ENCODE measurements at regions not wholly inside any gene's neighbourhood (a gene's known extent, or its start where the extent isn't known, plus 50 kb on each side); places are given as distances from the start of the nearest gene placed in this dataset.

DNA sequence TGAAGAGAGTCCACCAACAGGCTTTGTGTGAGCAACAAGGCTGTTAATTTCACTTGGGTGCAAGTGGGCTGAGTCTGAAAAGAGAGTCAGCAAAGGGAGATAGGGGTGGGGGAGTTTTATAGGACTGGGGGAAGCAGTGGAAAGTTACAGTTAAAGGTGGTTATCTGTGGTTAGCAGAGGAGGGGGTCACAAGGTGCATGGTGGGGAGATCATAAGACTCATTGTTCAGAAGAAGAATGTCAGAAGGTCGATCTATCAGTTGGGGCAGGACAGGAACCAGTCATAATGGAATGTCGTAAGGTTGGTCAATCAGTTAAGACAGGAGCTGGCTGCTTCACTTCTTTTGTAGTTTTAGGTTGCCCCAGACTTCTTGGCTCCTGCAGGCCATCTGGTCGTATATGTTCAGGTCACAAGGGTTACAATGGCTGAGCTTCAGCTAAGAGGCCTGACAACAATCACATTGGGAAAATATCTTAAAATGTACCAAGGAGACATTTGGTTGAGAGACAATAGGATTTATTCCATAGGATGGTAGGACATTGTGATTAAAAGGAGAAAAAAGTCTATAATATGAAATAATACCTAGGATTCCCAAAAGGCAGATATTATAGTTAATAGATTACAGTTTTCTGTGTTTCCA is 356.4 kb downstream of the ANKRD7 start:
- DNase-seq: no peak

DNA sequence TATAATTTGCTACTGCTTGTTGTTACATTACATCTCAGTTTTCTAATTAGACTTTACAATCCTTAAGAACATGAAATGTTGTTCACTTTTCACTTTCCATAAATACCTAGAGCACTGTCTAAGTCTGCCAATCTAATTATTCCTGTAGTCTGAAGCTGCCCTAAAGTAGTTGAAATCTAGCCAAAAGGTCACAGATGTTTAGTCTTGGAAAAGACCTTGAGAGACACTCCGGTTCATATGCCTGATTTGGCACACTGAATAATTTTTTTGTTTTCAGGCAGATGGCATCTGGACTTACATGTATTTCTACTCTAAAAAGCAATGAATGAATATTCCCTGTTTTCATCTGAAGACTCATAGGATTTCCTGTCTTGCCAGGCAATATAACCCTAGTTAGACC is 359.1 kb downstream of the ANKRD7 start:
- no peak for DNase-seq

DNA sequence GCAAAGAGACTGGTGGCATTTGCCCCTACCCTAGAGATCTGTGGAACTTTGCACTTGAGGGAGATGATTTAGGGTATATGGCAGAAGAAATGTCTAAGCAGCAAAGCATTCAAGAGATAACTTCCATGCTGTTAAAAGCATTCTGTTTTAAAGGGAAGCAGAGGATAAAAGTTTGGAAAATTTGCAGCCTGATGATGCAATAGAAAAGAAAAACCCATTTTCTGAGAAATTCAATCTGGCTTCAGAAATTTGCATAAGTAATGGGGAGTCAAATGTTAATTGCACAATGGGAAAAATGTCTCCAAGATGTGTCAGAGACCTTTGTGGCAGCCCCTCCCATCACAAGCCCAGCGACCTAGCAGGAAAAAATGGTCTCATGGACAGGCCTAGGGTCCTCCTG is 361.7 kb downstream of the ANKRD7 start:
- no peak for DNase-seq

DNA sequence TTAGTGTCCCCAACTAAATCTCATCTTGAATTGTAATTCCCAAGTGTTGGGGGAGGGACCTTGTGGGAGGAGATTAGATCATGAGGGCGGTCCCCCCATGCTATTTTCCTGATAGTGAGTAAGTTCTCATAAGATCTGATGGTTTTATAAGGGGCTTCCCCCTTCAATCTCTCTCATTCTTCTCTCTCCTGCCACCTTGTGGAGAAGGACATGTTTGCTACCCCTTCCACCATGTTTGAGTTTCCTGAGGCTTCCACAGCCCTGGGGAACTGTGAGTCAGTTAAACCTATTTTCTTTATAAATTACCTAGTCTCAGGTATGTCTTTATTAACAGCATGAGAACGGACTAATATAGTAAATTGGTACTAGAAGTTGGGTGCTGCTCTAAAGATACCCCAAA is 365.6 kb downstream of the ANKRD7 start:
- DNase-seq: no peak

DNA sequence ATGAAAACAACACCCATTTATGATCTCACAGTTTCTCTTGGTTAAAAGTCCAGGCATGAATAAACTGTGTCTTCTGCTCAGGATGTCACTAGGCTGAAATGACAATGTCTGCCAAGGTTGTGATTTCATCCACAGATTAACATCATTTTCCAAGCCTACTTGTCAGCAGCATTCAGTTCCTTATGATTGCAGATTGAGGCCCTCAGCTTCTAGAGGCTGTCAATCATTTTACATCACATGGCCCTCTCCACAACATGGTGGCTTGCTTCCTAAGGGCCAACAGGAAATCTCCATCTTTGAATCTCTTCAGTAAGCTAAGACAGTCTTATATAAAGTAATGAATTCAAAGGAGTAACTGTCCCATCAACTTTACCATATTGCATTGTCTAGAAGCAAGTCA is 377.6 kb downstream of the ANKRD7 start:
- DNase-seq: no peak

DNA sequence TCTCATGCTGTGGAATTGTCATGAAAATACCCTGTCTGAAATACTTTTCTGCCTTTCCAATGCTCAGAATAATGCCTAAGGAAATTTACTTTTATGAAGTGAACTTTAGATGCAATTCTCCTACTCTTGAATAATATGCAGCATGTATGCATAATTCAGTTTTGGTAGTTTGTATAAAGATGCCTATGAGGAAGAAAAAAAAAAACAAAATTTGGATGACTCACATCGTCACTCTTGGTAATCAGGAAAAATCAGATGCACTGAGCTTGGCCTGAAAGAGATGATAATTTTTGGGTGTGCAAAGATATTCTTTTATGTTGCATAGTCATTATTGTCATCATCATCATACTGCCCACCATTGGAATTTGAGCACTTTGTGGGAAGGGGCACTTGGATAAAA is 382.1 kb downstream of the ANKRD7 start:
- no peak for DNase-seq

DNA sequence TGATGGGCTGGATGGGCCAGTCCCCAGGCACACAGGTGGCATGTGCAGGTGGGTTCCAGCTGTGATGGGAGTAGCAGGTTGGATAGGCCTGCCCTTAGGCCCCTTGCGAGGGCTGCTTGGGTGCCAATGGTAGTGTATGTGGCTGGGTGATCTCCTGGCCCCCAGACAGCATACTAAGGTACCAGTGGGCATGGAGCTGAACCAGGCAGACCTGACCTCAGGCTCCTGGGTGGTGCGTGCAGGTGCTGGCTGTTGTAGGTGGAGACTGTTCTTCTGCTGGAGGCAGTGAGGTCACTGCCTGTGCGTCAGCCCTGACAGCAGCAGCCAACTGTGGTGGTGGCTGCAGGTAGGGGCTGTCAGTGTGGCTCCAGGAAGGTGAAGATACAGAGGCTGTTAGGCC is 384.7 kb downstream of the ANKRD7 start:
- DNase-seq: no peak

DNA sequence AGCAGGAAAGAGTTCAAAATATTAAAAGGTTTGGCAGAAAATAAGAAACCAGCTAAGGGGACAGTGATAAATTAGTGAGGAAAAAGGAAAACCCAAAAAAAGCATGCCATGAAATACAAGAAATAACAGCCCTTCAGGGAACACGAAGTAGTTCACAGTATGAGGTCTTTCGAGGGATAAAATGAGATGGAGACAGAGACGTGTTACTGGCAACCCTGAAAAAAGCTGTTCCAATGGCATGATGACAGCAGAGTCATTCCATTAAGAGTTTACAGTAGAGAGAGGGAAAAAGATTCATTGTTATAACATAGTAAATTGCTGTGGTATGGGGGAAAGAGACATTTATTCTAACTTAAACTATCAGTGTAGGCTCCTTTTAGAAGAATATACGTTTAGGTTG is 391.2 kb downstream of the ANKRD7 start:
- DNase-seq: no peak

DNA sequence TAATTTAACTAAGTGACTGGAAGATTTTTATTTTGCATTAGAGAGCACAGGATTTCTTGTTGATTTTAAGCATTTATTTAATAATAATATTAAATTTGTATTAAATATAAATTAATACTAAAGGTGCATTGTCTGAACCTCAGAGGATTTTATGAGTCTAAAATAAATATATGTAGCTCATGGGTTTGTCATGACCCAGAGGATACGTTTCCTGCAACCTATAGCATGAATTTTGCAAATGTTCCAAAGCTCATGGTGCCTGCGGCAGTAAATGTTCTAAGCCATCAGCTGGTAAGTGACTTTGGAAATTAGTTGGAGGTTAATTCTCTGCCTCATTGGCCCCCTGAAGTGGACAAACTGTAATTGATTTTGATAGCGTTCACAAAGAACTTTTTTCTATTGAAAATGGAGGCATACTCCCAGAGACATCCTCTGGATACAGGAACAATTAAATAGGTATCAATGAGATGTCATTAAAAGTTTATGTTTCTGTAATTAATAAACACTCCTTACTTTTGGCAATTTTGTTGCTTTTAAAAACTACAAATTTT is 397.4 kb downstream of the ANKRD7 start:
- no peak for DNase-seq

DNA sequence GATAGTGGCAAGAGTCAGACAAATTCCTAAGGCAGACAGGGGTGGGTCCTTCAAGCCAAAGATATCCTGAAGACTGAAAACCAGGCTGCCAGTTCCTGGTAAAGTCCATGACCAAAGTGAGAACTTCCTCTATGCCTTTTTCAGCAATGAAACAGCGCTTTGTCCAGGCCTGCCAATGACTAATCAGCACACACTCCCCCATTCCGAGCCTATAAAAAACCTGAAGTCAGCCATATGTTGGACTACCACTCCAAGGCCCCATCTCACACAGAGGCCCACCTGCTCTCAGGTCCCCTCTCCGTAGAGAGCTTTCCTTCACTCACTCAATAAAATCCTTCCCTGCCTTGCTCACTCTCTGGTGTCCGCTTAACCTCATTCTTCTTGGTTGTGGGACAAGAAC is 402.2 kb downstream of the ANKRD7 start:
- DNase-seq: no peak

DNA sequence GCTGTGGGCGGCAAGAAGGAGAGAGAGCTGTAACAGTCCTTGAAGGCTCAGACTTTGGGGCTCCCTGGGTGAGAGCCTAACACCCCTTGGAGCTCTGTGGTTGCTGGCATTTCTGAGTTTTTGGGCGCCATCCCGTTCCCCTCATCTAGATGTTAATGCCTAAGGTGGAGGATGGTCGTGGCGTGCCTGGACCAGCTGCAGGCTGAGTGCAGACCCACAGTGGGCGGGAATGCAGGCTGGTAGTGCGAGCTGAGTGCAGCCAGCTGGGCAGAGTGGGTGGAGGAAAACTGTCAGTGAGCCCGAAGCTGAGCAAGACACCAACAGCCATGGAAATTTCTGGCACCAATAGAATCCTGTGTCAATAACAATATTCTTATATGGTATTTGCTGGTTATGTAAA is 403.0 kb downstream of the ANKRD7 start:
- no peak for DNase-seq

DNA sequence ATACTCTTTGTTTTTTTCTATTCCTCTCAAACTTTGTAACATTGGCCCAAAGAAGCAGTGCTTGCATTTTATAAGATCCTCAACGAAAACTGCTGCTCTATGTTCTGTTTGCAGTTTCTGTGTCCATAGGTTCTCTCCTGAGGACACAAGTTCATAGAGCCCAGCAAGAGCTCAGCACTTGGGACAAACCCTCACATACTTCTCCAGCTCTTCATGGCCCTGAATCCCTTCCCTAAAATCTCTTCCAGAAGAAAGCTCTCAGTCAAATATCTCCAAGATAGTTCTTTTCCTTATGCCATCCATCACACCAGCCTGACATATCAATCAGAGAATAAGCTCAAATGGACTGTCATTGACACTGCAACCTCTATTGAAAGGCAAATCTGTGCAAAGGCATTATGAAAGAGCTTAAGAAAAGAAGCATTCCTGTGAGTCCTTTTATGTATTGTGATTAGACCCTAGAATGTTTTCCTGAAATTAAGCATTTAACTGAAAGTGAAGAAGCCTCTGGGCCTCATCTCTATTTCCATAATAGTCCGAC is 405.5 kb downstream of the ANKRD7 start:
- DNase-seq: no peak

DNA sequence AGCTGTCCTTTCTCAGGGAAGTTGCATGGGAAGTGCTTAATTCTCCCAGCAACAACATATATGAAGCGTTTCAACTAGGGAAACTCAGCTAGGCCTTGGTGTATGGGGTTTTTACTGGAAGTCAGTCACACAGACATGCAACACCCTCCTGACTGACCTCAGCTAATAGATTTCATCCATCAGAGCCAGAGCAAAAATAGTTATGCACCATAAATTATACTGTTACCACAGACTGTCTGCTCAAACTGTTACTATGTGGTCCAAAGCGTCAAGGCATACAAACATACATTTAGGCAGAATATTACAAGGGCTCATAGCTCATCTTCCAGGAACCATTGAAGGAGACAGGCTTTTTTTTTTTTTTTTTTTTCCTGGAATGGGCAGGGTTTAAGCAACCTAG is 417.9 kb downstream of the ANKRD7 start:
- no peak for DNase-seq

DNA sequence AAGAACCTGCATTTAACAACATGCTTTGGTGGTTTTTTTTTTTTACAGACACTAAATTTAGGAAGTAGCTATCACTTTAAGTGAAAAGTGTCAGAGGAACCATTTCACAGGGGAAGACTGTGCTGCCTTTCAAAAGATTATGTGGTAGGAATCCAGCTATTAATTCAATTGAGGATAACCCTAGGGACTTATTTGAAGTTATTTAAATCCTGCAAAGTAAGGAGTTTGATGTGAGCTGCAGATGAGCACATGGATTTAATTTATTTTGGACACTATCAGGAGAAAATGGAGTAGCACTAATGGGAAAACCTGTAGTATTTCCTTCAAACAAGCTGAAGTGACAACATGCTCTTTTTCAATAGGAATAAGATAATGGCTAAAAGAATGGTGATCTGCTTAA is 419.8 kb downstream of the ANKRD7 start:
- DNase-seq: no peak

DNA sequence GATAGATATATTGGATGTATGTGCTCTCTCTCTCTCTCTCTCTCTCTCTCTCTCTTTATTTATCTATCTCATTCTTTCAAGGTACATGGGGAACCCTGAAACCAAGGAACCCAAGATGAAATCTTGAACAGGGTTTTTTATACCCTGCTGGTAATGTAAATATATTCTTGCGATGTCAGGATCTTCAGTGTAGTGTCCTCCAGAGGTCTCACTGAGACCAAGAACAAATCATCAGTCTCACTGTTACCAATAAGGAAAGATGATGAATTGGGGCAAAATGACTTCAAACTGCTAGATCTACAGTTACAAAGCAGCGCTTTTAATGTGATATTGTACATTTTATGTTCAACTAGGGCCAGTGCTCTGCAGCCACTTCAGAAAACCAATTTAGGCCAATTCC is 423.5 kb downstream of the ANKRD7 start:
- no peak for DNase-seq

DNA sequence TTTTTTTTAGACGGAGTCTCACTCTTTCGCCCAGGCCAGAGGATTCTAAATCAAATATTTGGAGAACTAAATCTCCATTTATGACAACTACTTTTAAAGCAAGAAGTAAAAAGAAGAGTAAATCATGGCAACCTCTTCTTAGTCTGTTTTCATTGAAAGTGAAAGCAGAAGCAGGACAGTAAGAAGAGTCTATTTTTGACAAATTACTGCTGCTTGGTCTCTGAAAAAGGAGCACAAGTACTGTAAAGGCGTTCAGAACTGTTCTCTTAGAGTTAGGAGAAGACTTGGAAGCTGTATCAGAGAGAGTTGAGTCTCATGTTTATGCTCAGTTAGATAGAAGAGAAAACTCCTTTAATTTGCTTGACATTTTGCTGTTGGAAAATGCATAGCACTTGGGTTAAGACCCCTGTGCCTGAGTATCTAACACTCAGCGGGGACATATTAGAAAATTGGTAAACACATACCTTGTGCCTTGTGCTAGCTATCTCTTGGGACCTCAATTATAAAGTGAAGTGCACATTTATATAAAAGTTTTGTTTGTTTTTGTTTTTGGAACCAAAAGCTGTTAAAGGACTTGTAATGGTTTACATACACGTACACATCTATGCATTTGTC is 433.0 kb downstream of the ANKRD7 start:
- DNase-seq: no peak

DNA sequence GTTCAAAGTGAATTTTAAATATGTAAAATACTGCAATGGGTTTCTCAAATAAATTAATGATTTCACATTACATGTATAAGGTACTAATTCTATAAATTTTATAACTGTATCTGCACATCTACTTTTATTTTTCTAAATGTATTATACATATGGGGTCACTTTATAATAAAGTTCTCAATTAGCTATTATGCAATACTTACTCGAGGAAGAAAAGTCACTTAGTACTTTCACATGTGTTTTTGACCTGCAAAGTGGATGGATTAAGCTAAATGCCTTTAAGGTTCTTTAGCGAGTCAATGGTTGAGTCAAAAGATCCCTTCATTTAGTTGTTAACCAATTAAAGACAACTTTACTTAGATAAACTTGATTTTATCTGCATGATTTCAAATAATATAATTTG is 437.8 kb downstream of the ANKRD7 start:
- DNase-seq: no peak

DNA sequence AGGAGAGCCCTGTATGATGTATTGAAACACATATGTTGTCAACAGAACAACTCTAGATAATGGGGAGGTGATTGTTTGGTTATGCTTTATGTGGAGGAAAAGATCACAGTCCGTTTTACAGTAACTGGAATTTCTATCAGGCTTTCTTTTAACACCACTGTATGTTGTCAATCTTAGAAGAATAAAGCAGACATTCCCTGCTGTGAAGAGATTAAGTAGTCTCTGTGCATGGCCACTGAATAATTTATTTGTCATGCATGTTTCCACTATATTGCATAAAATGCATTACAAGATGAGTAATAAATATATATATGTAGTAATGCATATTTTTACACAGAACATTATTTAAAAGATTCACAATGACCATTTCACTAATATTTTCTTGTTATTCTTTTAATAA is 440.0 kb downstream of the ANKRD7 start:
- DNase-seq: no peak

DNA sequence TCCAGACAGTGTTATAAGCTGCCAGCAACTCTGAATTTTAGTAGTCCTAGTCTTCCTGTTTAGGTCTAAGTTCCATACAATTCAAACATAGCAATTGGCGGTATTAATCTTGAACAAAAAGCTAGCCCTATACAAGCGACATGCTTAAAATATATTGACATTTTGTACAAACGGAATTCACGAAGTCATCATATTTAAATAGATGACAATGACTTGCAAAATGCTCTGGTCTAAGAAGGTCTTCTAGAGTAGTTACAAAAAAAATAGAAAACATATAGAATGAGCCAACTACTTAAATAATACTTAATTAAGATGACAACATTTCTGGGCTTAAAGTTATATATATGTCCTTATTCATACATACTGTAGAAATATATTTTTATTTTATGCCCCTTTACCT is 446.6 kb downstream of the ANKRD7 start:
- DNase-seq: no peak

DNA sequence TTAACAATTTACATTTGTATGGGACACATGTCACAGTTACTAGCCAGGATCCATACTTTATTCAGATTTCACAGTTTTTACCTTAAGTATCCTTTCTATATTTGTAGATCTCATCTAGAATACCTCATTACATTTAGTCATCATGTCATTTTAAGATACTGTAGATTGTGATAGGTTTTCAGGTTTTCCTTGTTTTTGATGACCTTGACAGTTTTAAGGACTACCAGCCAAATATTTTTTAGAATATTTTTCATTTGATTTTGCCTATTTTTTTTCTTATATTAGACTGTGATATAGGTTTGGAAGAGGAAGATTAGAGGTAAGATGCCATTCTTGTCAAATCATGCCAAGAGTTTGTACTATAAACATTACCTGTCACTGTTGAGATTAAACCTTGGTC is 460.3 kb downstream of the ANKRD7 start:
- DNase-seq: no peak

DNA sequence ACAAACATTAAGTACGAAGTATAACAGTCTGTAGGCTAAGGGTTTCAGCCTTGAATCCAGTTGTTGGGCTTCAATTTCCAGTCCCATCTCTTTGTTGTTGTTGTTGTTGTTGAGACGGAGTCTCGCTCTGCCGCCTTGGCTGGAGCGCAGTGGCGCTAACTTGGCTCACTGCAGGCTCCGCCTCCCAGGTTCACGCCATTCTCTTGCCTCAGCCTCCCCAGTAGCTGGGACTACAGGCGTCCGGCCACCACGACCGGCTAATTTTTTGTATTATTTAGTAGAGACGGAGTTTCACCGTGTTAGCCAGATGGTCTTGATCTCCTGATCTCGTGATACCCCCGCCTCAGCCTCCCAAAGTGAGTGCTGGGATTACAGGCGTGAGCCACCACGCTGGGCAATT is 464.9 kb downstream of the ANKRD7 start:
- no peak for DNase-seq

DNA sequence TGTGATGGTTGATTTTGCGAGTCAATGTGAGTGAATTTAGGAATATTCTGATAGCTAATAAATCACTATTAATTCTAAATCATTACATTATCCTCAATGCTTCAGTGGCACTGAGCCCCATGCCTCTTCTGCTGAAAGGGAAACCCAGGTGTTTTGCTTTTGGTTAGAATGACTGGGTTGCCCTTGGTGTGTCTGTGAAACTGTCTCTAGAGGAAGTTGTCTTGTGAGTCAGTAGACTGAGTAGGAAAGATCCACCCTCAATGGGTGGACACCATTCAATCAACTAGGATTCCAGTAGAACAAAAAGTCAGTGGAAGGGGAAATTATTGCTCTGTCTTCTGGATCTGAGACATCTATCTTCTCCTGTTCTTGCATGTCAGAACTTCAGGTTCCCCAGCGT is 472.4 kb downstream of the ANKRD7 start:
- no peak for DNase-seq

DNA sequence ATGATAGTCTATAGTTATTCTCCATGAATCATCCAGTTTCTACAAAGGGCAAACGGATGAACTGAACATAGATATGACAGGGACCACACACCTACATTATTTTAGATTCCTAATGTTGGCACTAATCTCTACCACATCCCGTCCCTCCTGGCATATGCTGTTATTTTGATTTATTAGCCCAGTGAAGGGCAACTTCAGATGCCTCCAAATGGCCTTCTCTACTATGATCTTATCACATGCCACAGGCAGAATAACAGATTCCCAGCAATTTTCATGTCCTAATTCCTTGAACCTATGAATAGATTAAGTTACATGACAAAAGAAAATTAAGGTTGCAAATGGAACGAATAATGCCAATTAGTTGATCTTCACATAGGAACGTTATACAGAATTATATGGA is 474.7 kb downstream of the ANKRD7 start:
- no peak for DNase-seq

DNA sequence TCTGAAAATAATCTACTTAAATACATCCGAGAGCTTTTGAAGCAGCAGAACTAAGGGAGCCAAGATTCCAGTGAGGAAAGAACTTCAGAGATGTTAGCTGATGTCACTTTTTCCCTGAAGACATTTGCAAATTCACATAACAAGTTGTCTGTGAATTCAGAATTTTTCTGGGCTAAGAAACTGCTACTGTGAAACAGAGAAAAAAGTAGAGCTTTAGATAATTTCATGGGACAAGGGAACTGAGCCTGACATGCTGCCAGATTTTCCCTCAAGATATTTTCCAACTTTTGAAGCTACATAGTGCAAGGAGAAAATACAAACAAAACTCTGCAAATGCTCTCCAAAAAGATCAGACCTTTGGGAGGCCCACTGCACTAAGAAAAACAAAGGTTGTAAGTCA is 484.2 kb downstream of the ANKRD7 start:
- DNase-seq: no peak

DNA sequence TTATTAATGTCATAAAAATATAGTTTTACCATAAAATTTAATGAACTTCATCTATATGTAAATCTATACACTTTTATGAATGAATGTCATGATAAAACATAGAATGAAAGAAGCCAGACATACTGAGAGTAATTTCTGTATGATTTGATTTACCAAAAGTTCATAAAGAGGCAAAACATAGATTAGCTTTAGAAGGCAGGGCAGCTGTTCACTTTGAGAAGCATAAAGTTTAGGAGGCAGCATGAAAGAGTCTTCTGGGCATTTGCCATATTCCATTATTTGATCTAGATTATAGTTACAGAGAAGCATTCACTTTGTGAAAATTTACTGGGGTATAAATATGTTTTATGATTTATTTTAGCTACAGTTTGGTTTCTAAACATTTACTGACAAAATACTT is 487.2 kb downstream of the ANKRD7 start:
- DNase-seq: no peak
